Chondrocyte (in vitro differentiated cells): ENCODE measurements at regions not wholly inside any gene's neighbourhood (a gene's known extent, or its start where the extent isn't known, plus 50 kb on each side); places are given as distances from the start of the nearest gene placed in this dataset.

Experiments used
- DNase-seq: peaks from one replicate; pipeline ENCODE4 v3.0.0; 2021; ENCODE audit warnings: mixed read lengths, low spot score
- H3K27ac Mint-ChIP-seq: one replicate; pipeline ENCODE4 v1.8.0; 2021; ENCODE audit warnings: mild to moderate bottlenecking, moderate library complexity, mixed read lengths; ENCODE audit not compliant: unreplicated experiment
- H3K27me3 Mint-ChIP-seq: 2 replicates; pipeline ENCODE4 v1.8.0; 2021; ENCODE audit warnings: low read depth, mixed read lengths
- H3K36me3 Mint-ChIP-seq: 2 replicates; pipeline ENCODE4 v1.8.0; 2021; ENCODE audit warnings: low read depth, mixed read lengths
- H3K4me1 Mint-ChIP-seq: 2 replicates; pipeline ENCODE4 v1.8.0; 2021; ENCODE audit warnings: low read depth, mild to moderate bottlenecking, mixed read lengths
- H3K4me3 Mint-ChIP-seq: one replicate; pipeline ENCODE4 v1.8.0; 2021; ENCODE audit warnings: mild to moderate bottlenecking, moderate library complexity, mixed read lengths; ENCODE audit not compliant: unreplicated experiment
- H3K9me3 Mint-ChIP-seq: 2 replicates; pipeline ENCODE4 v1.8.0; 2021; ENCODE audit warnings: low read depth, mixed read lengths
- TF ChIP-seq, protein P1 (sequence below): fragments of 200-600 bp; sonication (generic); IDR thresholded peaks from 2 replicates; pipeline ENCODE4 v1.5.0; 2021; ENCODE audit warnings: antibody characterized with exemption, mild to moderate bottlenecking, moderate library complexity

- Mint-ChIP-seq H3K4me1 (peaks cover 73% of the 10 kb centered on the region), H3K27me3 (no peaks in the 10 kb centered on the region), H3K4me3 (no peak overlapping the region), H3K9me3 (no peaks in the 10 kb centered on the region), H3K27ac (no peak overlapping the region), H3K36me3 (no peaks in the 10 kb centered on the region)
- DNase-seq = no peak
- TF ChIP-seq, protein P1, sequence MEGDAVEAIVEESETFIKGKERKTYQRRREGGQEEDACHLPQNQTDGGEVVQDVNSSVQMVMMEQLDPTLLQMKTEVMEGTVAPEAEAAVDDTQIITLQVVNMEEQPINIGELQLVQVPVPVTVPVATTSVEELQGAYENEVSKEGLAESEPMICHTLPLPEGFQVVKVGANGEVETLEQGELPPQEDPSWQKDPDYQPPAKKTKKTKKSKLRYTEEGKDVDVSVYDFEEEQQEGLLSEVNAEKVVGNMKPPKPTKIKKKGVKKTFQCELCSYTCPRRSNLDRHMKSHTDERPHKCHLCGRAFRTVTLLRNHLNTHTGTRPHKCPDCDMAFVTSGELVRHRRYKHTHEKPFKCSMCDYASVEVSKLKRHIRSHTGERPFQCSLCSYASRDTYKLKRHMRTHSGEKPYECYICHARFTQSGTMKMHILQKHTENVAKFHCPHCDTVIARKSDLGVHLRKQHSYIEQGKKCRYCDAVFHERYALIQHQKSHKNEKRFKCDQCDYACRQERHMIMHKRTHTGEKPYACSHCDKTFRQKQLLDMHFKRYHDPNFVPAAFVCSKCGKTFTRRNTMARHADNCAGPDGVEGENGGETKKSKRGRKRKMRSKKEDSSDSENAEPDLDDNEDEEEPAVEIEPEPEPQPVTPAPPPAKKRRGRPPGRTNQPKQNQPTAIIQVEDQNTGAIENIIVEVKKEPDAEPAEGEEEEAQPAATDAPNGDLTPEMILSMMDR = no peak
These were observed 73.0 kb downstream of the ARL4C start for GRCh38 chr2:234423884-234424283.

DNA sequence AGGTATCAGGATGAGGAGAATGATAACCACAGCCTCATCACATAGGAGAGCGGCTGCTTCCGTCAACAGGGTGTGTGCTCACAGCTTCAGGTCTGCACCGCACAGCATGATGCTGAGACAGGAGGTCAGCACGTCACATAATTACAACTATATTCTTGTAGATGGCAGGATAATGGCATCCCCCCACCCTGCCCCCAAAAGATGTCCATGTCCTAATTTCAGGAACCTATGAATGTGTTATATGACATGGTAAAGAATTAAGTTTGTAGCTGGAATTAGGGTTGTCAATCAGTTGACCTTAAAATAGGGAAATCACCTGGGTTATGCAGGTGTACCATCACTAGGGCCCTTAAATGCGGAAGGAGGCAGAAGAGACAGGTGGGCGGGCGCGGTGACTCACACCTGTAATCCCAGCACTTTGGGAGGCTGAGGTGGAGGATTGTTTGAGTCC is 73.9 kb downstream of the ARL4C start:
- H3K4me3 Mint-ChIP-seq = no peak overlapping the region
- no peaks in the 10 kb centered on the region for H3K36me3 Mint-ChIP-seq
- H3K4me1 Mint-ChIP-seq = peaks cover 66% of the 10 kb centered on the region
- no peak for DNase-seq
- peak overlapping the region; percentile 97 for H3K27ac Mint-ChIP-seq
- TF ChIP-seq, protein P1 = no peak
- H3K27me3 Mint-ChIP-seq = no peaks in the 10 kb centered on the region
- H3K9me3 Mint-ChIP-seq = peaks cover 7% of the 10 kb centered on the region

GRCh38 chr2:234422273-234422732 is 74.6 kb downstream of the ARL4C start:
- H3K27ac Mint-ChIP-seq = peak overlapping the region; percentile 97

GRCh38 chr2:234420408-234420807 is 76.5 kb downstream of the ARL4C start:
- Mint-ChIP-seq H3K4me1 (peaks cover 40% of the 10 kb centered on the region), H3K4me3 (no peak overlapping the region), H3K36me3 (no peaks in the 10 kb centered on the region), H3K27ac (no peak overlapping the region), H3K27me3 (no peaks in the 10 kb centered on the region), H3K9me3 (peaks cover 7% of the 10 kb centered on the region)
- TF ChIP-seq, protein P1 = no peak
- no peak for DNase-seq

More at GRCh38 chr2:234422273-234422732, 74.6 kb downstream of the ARL4C start:
- Mint-ChIP-seq H3K4me3 (no peak overlapping the region), H3K27me3 (no peaks in the 10 kb centered on the region), H3K9me3 (peaks cover 7% of the 10 kb centered on the region), H3K36me3 (no peaks in the 10 kb centered on the region), H3K4me1 (peaks cover 59% of the 10 kb centered on the region)
- DNase-seq = no peak
- TF ChIP-seq, protein P1 = no peak

GRCh38 chr2:234419726-234420125 is 77.2 kb downstream of the ARL4C start:
- peaks cover 34% of the 10 kb centered on the region for H3K4me1 Mint-ChIP-seq
- no peaks in the 10 kb centered on the region for H3K27me3 Mint-ChIP-seq
- DNase-seq = no peak
- no peaks in the 10 kb centered on the region for H3K36me3 Mint-ChIP-seq
- TF ChIP-seq, protein P1 = no peak
- no peak overlapping the region for H3K27ac Mint-ChIP-seq
- H3K9me3 Mint-ChIP-seq = peaks cover 7% of the 10 kb centered on the region
- H3K4me3 Mint-ChIP-seq = no peak overlapping the region
